ENCODE measurements at regions not wholly inside any gene's neighbourhood (a gene's known extent, or its start where the extent isn't known, plus 50 kb on each side); places are given as distances from the start of the nearest gene placed in this dataset.

GRCh38 chr10:61564444-61564843, 98.3 kb upstream of the CABCOCO1 start:
- WGBS (ENCODE audit: insufficient coverage, insufficient replicate concordance, low lambda C conversion rate, missing lambda C conversion rate): 13% methylated on average over 1 of the region's 1 CpG
- Histone ChIP-seq H3K4me1 (ENCODE audit: control insufficient read depth, insufficient read depth, low read length) (no peaks in the 10 kb centered on the region), H3K4me2 (ENCODE audit: control insufficient read depth, insufficient read depth) (no peak overlapping the region), H3K79me2 (ENCODE audit: control insufficient read depth, insufficient read depth, low read length) (no peaks in the 10 kb centered on the region), H3K4me3 (no peak overlapping the region), H3K9ac (ENCODE audit: control insufficient read depth, insufficient read depth, low read length) (no peak overlapping the region), H3K9me3 (replicated peaks; ENCODE audit: control insufficient read depth, insufficient read depth, low read length) (no peaks in the 10 kb centered on the region), H3K36me3 (ENCODE audit: control insufficient read depth in 2 of 2, insufficient read depth in 2 of 2, low read length in 1 of 2) (no peaks in the 10 kb centered on the region), H3K27ac (ENCODE audit: control insufficient read depth, insufficient read depth) (no peak overlapping the region), H2AFZ (ENCODE audit: control insufficient read depth, low read depth, low read length) (no peak overlapping the region), H3K27me3 (replicated peaks in 1 of 2; ENCODE audit: control insufficient read depth in 2 of 2, insufficient read depth in 2 of 2, low read length in 1 of 2) (no peaks in the 10 kb centered on the region), H4K20me1 (ENCODE audit: control insufficient read depth, insufficient read depth) (no peaks in the 10 kb centered on the region)
- CTCF ChIA-PET: no interaction called here
- RAD21 ChIA-PET (ENCODE audit: unreplicated experiment): no interaction called here
- in situ Hi-C loops (cut with MboI) (no loop called here), intact Hi-C loops (cut with micrococcal nuclease; ENCODE audit: unreplicated experiment) (no loop called here)
- BruUV-seq (replicated peaks): no TSS peak
- no peak for DNase-seq (ENCODE audit: low read depth, low spot score)
- no peak for ATAC-seq
- FAIRE-seq: no peak
- SMC1A ChIA-PET (ENCODE audit: uncharacterized antibody, unreplicated experiment): no interaction called here
- TF ChIP-seq FOXK2 (IDR thresholded peaks at IDR 0.05) (no peak), ZNF207 (IDR thresholded peaks at IDR 0.05; ENCODE audit: borderline replicate concordance) (no peak), DPF2 (IDR thresholded peaks at IDR 0.05) (no peak), E2F8 (IDR thresholded peaks at IDR 0.05; ENCODE audit: low read depth, partially characterized antibody) (no peak), HSF1 (IDR thresholded peaks at IDR 0.05; ENCODE audit: low read depth, low read length) (no peak), ESRRA (IDR thresholded peaks at IDR 0.05; ENCODE audit: low read length) (no peak), TARDBP (IDR thresholded peaks at IDR 0.05; ENCODE audit: borderline replicate concordance) (no peak), RAD51 (IDR thresholded peaks at IDR 0.05) (no peak), MEF2B (IDR thresholded peaks at IDR 0.05; ENCODE audit: partially characterized antibody, poor library complexity, severe bottlenecking) (no peak), RFX5 (IDR thresholded peaks at IDR 0.05; ENCODE audit: low read depth, low read length) (no peak), GATAD2B (conservative IDR thresholded peaks at IDR 0.05; ENCODE audit: low read depth) (no peak), HDAC6 (IDR thresholded peaks at IDR 0.05; ENCODE audit: unreplicated experiment) (no peak)
- POLR2A ChIA-PET: no interaction called here
